Chondrocyte (in vitro differentiated cells): ENCODE measurements at regions not wholly inside any gene's neighbourhood (a gene's known extent, or its start where the extent isn't known, plus 50 kb on each side); places are given as distances from the start of the nearest gene placed in this dataset.
"Not testable (repeated sequence)": the region's sequence is repeated elsewhere in the genome, so short reads cannot be mapped to it uniquely, and the experiment has no call there.

ENCODE experiments used
- DNase-seq: peaks from one replicate; pipeline ENCODE4 v3.0.0; 2021; ENCODE audit warnings: mixed read lengths, low spot score
- H3K27ac Mint-ChIP-seq: one replicate; pipeline ENCODE4 v1.8.0; 2021; ENCODE audit warnings: mild to moderate bottlenecking, moderate library complexity, mixed read lengths; ENCODE audit not compliant: unreplicated experiment
- H3K27me3 Mint-ChIP-seq: 2 replicates; pipeline ENCODE4 v1.8.0; 2021; ENCODE audit warnings: low read depth, mixed read lengths
- H3K36me3 Mint-ChIP-seq: 2 replicates; pipeline ENCODE4 v1.8.0; 2021; ENCODE audit warnings: low read depth, mixed read lengths
- H3K4me1 Mint-ChIP-seq: 2 replicates; pipeline ENCODE4 v1.8.0; 2021; ENCODE audit warnings: low read depth, mild to moderate bottlenecking, mixed read lengths
- H3K4me3 Mint-ChIP-seq: one replicate; pipeline ENCODE4 v1.8.0; 2021; ENCODE audit warnings: mild to moderate bottlenecking, moderate library complexity, mixed read lengths; ENCODE audit not compliant: unreplicated experiment
- H3K9me3 Mint-ChIP-seq: 2 replicates; pipeline ENCODE4 v1.8.0; 2021; ENCODE audit warnings: low read depth, mixed read lengths
- TF ChIP-seq, protein P1 (sequence below): fragments of 200-600 bp; sonication (generic); IDR thresholded peaks from 2 replicates; pipeline ENCODE4 v1.5.0; 2021; ENCODE audit warnings: antibody characterized with exemption, mild to moderate bottlenecking, moderate library complexity

DNA sequence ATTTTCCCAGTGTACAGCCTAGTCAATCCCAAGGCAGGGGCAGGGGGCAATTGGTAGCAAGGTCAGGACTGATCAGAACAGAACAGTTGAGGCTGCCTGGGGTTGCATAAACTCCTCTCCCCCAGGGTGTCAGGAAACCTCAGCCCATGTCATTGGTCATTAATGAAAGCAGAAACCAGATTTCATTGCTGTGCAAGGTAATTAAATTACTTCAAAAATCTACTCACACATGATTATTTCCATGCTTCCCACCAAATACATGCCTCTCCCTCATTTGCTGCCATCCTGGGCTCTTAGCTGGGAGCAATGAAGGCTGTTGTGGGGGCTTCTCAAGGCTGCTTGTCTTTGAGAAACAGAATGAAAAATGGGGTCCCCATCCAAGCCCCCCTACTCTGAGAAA lies 124.2 kb downstream of the PHETA1 start:
- TF ChIP-seq, protein P1, sequence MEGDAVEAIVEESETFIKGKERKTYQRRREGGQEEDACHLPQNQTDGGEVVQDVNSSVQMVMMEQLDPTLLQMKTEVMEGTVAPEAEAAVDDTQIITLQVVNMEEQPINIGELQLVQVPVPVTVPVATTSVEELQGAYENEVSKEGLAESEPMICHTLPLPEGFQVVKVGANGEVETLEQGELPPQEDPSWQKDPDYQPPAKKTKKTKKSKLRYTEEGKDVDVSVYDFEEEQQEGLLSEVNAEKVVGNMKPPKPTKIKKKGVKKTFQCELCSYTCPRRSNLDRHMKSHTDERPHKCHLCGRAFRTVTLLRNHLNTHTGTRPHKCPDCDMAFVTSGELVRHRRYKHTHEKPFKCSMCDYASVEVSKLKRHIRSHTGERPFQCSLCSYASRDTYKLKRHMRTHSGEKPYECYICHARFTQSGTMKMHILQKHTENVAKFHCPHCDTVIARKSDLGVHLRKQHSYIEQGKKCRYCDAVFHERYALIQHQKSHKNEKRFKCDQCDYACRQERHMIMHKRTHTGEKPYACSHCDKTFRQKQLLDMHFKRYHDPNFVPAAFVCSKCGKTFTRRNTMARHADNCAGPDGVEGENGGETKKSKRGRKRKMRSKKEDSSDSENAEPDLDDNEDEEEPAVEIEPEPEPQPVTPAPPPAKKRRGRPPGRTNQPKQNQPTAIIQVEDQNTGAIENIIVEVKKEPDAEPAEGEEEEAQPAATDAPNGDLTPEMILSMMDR: no peak
- no peak for DNase-seq
- no peaks in the 10 kb centered on the region for H3K36me3 Mint-ChIP-seq
- no peaks in the 10 kb centered on the region for H3K4me1 Mint-ChIP-seq
- no peak overlapping the region for H3K4me3 Mint-ChIP-seq
- peaks cover 14% of the 10 kb centered on the region for H3K27me3 Mint-ChIP-seq
- H3K27ac Mint-ChIP-seq: no peak overlapping the region
- H3K9me3 Mint-ChIP-seq: peaks cover 11% of the 10 kb centered on the region

DNA sequence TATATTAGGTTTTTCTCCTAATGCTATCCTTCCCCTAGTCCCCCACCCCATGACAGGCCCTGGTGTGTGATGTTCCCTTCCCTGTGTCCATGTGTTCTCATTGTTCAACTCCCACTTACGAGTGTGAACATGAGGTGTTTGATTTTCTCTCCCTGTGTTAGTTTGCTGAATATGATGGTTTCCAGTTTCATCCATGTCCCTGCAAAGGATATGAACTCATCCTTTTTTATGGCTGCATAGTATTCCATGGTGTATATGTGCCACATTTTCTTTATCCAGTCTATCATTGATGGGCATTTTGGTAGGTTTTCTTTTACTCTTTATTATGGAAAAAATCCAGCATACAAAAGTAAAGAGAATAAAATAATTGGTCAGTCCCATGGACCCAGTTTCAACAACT lies 126.1 kb downstream of the PHETA1 start:
- H3K36me3 Mint-ChIP-seq, H3K27ac Mint-ChIP-seq, H3K4me3 Mint-ChIP-seq, DNase-seq, H3K4me1 Mint-ChIP-seq: not testable (repeated sequence)
- peaks cover 24% of the 10 kb centered on the region for H3K27me3 Mint-ChIP-seq
- peaks cover 11% of the 10 kb centered on the region for H3K9me3 Mint-ChIP-seq

DNA sequence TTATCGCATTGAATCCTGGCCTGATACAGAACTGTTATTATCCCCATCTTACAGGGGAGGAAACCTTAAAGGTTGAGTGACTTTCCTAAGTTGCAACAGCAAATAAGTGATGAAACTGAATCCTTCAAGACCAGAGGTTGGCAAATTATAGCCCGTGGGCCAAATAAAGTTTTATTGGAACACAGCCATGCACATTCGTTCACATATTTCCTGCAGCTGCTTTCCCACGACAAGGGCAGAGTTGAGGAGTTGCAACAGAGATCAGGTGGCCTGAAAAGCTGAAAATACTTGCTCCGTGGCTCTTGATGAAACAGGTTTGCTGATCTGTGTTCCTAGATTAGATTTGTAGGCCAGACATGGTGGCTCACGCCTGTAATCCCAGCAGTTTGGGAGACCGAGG lies 126.7 kb downstream of the PHETA1 start:
- H3K4me3 Mint-ChIP-seq: no peak overlapping the region
- no peaks in the 10 kb centered on the region for H3K36me3 Mint-ChIP-seq
- H3K4me1 Mint-ChIP-seq: no peaks in the 10 kb centered on the region
- H3K9me3 Mint-ChIP-seq: peaks cover 11% of the 10 kb centered on the region
- TF ChIP-seq, protein P1: no peak
- H3K27me3 Mint-ChIP-seq: peaks cover 30% of the 10 kb centered on the region
- DNase-seq: no peak
- no peak overlapping the region for H3K27ac Mint-ChIP-seq

DNA sequence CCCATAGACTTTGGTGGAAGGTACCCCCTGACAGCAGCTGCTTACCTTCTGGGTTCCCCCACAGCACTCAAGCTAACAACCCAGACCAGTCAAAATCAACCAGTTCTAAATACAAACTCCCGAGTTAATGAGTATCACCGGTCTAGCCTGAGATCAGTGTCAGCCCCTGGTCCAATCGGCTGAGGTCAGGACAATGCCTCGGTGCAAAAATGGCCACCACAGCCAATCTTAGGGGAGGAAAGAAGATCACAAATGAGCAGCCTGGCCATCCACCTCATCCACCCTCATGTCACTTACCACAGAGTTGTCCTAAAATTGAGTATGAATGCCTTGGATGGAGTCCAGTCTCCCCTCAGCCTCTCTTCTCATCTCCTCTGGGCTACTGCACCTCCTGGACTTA lies 128.5 kb downstream of the PHETA1 start:
- no peak for DNase-seq
- Mint-ChIP-seq H3K9me3 (peaks cover 5% of the 10 kb centered on the region), H3K27me3 (peaks cover 35% of the 10 kb centered on the region), H3K4me1 (no peaks in the 10 kb centered on the region), H3K4me3 (no peak overlapping the region), H3K27ac (no peak overlapping the region), H3K36me3 (no peaks in the 10 kb centered on the region)
- TF ChIP-seq, protein P1: no peak

DNA sequence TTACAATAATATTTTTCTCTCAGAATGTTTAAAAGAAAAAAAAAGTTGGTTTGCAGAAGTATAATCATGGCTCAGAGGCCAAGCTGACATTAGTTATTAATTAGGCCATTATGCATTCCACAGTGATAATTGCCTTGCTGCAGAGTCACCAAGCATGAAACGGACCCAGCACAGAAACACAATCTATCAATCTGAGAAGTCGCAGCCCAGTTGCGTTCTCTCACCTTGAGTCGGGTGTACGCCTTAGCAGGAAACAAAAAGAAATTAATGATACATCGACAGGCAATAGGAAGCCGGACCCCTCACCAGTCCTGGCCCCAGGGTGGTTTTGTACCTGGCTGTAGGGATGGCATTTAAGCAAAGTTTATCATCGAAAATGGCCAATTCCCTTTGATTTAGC lies 129.7 kb downstream of the PHETA1 start:
- H3K27me3 Mint-ChIP-seq: peaks cover 38% of the 10 kb centered on the region
- H3K4me1 Mint-ChIP-seq: no peaks in the 10 kb centered on the region
- H3K4me3 Mint-ChIP-seq: no peak overlapping the region
- DNase-seq: no peak
- TF ChIP-seq, protein P1: no peak
- H3K36me3 Mint-ChIP-seq: no peaks in the 10 kb centered on the region
- peaks cover under 1% of the 10 kb centered on the region for H3K9me3 Mint-ChIP-seq
- no peak overlapping the region for H3K27ac Mint-ChIP-seq

DNA sequence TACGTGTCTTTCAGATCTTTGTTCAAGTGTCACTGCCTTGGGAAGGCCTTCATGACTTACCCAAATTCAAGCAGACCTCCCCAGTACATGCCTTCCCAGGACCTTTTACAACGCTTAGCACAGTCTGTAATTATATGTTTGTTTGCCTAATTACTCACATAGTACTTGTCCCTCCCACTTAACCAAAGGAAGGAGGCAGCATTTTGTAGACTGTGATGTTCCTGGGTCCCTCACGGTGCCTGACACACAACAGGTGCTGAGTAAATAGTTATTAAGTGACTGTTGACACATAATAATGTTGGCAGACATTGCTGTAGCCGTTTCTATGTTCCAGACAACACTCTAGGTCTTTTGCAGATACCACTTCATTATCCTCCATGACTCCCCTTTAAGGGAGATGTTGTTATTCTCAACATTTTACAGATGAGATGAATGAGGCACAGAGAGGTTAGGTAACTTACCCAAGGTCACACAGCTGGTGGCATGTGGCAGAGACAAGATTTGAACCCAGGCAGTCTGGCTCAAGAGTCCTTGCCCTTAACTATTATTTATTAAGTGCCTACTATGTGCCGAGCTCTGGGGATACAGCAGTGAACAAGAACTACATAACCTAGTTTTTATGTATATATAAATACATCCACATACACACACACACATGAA lies 130.7 kb downstream of the PHETA1 start:
- H3K27me3 Mint-ChIP-seq: peaks cover 41% of the 10 kb centered on the region
- no peak overlapping the region for H3K4me3 Mint-ChIP-seq
- no peaks in the 10 kb centered on the region for H3K4me1 Mint-ChIP-seq
- DNase-seq: no peak
- no peak overlapping the region for H3K27ac Mint-ChIP-seq
- TF ChIP-seq, protein P1: no peak
- H3K9me3 Mint-ChIP-seq: no peaks in the 10 kb centered on the region
- H3K36me3 Mint-ChIP-seq: no peaks in the 10 kb centered on the region

DNA sequence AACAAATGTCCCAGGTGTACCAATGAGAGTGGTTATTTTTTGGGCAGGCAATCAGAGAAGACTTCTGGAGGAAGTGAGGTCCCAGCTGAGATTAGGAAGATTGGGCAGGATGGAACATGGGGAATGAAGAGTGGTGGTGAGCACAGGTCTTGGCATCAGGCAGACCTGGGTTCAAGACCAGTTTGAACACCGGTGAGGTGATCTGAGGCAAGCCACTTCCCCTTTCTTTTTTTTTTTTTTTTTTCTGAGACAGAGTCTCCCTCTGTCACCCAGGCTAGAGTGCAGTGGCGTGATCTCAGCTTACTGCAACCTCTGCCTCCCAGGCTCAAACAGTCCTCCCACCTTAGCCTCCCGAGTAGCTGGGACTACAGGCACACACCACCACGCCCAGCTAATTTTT lies 134.4 kb downstream of the PHETA1 start:
- not testable (repeated sequence) for H3K36me3 Mint-ChIP-seq

More for the DNA sequence above, 134.4 kb downstream of the PHETA1 start:
- not testable (repeated sequence) for H3K4me3 Mint-ChIP-seq, H3K27ac Mint-ChIP-seq, H3K4me1 Mint-ChIP-seq, H3K9me3 Mint-ChIP-seq, DNase-seq
- H3K27me3 Mint-ChIP-seq: peaks cover 46% of the 10 kb centered on the region
